CD8-positive, alpha-beta memory T cell (primary cell): ENCODE measurements at regions not wholly inside any gene's neighbourhood (a gene's known extent, or its start where the extent isn't known, plus 50 kb on each side); places are given as distances from the start of the nearest gene placed in this dataset.
A peak's percentile ranks its signal among the peaks of the same experiment; 100 is the strongest.
"Not testable (repeated sequence)": the region's sequence is repeated elsewhere in the genome, so short reads cannot be mapped to it uniquely, and the experiment has no call there.

Source experiments
- CTCF ChIA-PET: fragments of 350-600 bp; sonication (Branson Sonifier 250); formaldehyde crosslinking; loops from one replicate; lab custom pipeline; 2021; ENCODE audit warnings: antibody characterized with exemption; lab: Charles Lee
- POLR2A ChIA-PET: fragments of 350-600 bp; sonication (Branson Sonifier 250); formaldehyde crosslinking; loops from one replicate; lab custom pipeline; 2021; ENCODE audit warnings: antibody characterized with exemption; lab: Charles Lee
- DNase-seq, 5 donors: peaks; one replicate each; pipeline versions ENCODE4 v3.0.0 to v3.0.0-alpha.2; 2020 to 2022; ENCODE audit warnings: mixed read lengths in 1 of 5
- H3K27ac ChIP-seq: one replicate; pipeline ENCODE4 v1.7.0; 2013; ENCODE audit warnings: low read depth, mild to moderate bottlenecking, low read length, moderate library complexity
- H3K27me3 ChIP-seq: 2 replicates; pipeline ENCODE4 v1.7.0; 2013; ENCODE audit warnings: low read length, mild to moderate bottlenecking; ENCODE audit not compliant: insufficient read depth, poor library complexity, severe bottlenecking
- H3K36me3 ChIP-seq: 2 replicates; pipeline ENCODE4 v1.7.0; 2013; ENCODE audit warnings: mild to moderate bottlenecking, low read length, moderate library complexity; ENCODE audit not compliant: insufficient read depth
- H3K4me1 ChIP-seq: 2 replicates; pipeline ENCODE4 v1.7.0; 2013; ENCODE audit warnings: mild to moderate bottlenecking, low read length, moderate library complexity; ENCODE audit not compliant: insufficient read depth
- H3K4me3 ChIP-seq: 2 replicates; pipeline ENCODE4 v1.7.0; 2013; ENCODE audit warnings: mild to moderate bottlenecking, low read length
- H3K9me3 ChIP-seq: 2 replicates; pipeline ENCODE4 v1.7.0; 2013; ENCODE audit warnings: mild to moderate bottlenecking, low read length
- H3K27ac Mint-ChIP-seq, 8 donors: one replicate each; pipeline ENCODE4 v1.8.0; 2020 to 2021; ENCODE audit warnings: mixed read lengths in 8 of 8, mild to moderate bottlenecking in 6 of 8, inconsistent platforms in 3 of 8, moderate library complexity in 3 of 8
- H3K27me3 Mint-ChIP-seq, 2 donors: one replicate each; pipeline ENCODE4 v1.8.0; 2020 to 2021; ENCODE audit warnings: mixed read lengths in 2 of 2, mild to moderate bottlenecking in 1 of 2, moderate library complexity in 1 of 2
- H3K36me3 Mint-ChIP-seq, 3 donors: one replicate each; pipeline ENCODE4 v1.8.0; 2020 to 2021; ENCODE audit warnings: mixed read lengths in 3 of 3, inconsistent platforms in 1 of 3, mild to moderate bottlenecking in 1 of 3
- H3K4me1 Mint-ChIP-seq, 3 donors: one replicate each; pipeline ENCODE4 v1.8.0; 2020 to 2021; ENCODE audit warnings: mixed read lengths in 3 of 3, inconsistent platforms in 1 of 3, mild to moderate bottlenecking in 1 of 3
- H3K4me3 Mint-ChIP-seq, 7 donors: one replicate each; pipeline ENCODE4 v1.8.0; 2020 to 2021; ENCODE audit warnings: mixed read lengths in 7 of 7, mild to moderate bottlenecking in 6 of 7, moderate library complexity in 4 of 7, inconsistent platforms in 2 of 7
- H3K9me3 Mint-ChIP-seq, 5 donors: one replicate each; pipeline ENCODE4 v1.8.0; 2020 to 2022; ENCODE audit warnings: mixed read lengths in 5 of 5, mild to moderate bottlenecking in 3 of 5, moderate library complexity in 2 of 5, inconsistent platforms in 1 of 5

DNA sequence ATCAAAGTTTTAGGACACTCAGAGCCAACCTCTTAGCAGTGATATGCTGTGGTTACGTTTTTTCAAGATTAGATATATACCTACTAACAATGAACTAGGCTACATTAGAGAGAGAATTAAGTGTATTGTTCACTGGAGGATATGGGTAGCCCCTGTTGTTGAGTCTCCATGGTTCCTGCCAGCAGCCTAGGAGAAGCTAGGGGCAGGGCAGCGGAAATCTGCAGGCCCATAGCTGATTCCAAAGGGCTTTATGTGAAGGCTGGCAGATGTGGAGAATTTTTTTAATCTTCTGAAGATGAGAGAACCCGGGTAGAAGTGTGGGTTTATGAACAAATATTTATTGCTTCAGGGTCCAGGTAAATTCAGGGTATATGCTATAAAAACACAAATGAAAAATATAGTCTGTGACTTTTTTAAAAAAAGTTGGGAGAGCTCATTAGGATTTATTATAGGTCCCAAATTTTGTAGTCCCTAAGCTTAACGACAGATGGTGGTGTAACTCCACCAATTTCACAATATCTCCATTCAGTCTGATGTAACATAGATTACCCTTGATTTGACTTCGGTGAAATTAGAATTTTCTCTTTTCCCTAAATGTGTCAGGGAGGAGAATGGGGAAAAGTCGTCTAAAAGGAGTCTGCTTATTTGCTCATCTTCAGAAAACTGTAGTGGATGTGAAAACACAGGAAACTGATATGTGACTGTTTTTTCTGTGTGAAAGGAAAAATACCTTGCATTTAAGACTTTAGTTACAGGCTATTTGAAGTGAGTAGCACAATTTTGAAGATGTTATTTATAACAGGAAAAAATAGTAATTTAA, 163.0 kb upstream of the PPP1R3A start:
- DNase-seq, result no peak
- Mint-ChIP-seq H3K4me3 (peak overlapping the region in 1 of 7 donors; percentile 65), H3K27me3 (peaks cover 58 to 70% of the 10 kb centered on the region in 2 donors), H3K36me3 (no peaks in the 10 kb centered on the region), H3K4me1 (peaks cover 31 to 44% (median 37%) of the 10 kb centered on the region in 3 donors), H3K27ac (no peak overlapping the region), H3K9me3 (peaks cover 0 to 4% (median 0%) of the 10 kb centered on the region in 5 donors)
- Histone ChIP-seq H3K4me1 (peaks cover 8% of the 10 kb centered on the region), H3K36me3 (no peaks in the 10 kb centered on the region), H3K4me3 (no peak overlapping the region), H3K27ac (no peak overlapping the region), H3K9me3 (no peaks in the 10 kb centered on the region), H3K27me3 (peaks cover 25% of the 10 kb centered on the region)
- ChIA-PET POLR2A (no interaction called here), CTCF (interaction anchor here (0.9 kb wide), 1 partner anchor 786 kb away, joined by 4 read pairs; no protein-coding TSS in a partner anchor)

DNA sequence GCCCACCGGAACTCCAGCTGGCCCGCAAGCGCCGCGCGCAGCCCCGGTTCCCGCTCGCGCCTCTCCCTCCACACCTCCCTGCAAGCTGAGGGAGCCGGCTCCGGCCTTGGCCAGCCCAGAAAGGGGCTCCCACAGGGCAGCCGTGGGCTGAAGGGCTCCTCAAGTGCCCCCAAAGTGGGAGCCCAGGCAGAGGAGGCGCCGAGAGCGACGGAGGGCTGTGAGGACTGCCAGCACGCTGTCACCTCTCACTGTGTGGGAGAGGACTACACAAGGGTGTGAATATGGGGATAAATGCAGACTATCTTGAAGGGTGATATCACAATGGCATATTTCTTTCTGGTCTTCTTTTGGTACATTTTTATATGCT, 158.3 kb upstream of the PPP1R3A start:
- H3K27me3 ChIP-seq, H3K4me1 ChIP-seq, CTCF ChIA-PET, H3K36me3 ChIP-seq, H3K36me3 Mint-ChIP-seq, H3K27ac ChIP-seq, H3K4me1 Mint-ChIP-seq, DNase-seq, H3K4me3 ChIP-seq, H3K9me3 ChIP-seq, H3K9me3 Mint-ChIP-seq, H3K27ac Mint-ChIP-seq, POLR2A ChIA-PET, H3K4me3 Mint-ChIP-seq: not testable (repeated sequence)
- peaks cover 22 to 51% of the 10 kb centered on the region in 2 donors for H3K27me3 Mint-ChIP-seq

DNA sequence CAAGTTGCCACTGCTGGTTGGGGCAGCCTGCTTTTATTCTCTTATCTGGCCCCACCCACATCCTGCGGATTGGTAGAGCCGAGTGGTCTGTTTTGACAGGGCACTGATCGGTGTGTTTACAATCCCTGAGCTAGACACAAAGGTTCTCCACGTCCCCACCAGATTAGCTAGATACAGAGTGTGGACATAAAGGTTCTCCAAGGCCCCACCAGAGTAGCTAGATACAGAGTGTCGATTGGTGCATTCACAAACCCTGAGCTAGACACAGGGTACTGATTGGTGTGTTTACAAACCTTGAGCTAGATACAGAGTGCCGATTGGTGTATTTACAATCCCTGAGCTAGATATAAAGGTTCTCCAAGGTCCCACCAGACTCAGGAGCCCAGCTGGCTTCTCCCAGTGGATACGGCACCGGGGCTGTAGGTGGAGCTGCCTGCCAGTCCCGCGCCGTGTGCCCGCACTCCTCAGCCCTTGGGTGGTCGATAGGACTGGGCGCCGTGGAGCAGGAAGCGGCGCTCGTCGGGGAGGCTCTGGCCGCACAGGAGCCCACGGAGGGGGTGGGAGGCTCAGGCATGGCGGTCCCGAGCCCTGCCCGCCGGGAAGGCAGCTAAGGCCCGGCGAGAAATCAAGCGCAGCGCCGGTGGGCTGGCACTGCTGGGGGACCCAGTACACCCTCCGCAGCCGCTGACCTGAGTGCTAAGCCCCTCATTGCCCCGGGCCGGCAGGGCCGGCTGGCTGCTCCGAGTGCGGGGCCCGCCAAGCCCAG, 157.8 kb upstream of the PPP1R3A start:
- H3K4me3 ChIP-seq, H3K4me1 ChIP-seq, CTCF ChIA-PET, H3K9me3 Mint-ChIP-seq, H3K4me3 Mint-ChIP-seq, H3K4me1 Mint-ChIP-seq, H3K27ac Mint-ChIP-seq, H3K27me3 ChIP-seq, H3K27ac ChIP-seq, POLR2A ChIA-PET, H3K36me3 Mint-ChIP-seq, H3K9me3 ChIP-seq, H3K36me3 ChIP-seq, DNase-seq: not testable (repeated sequence)
- peaks cover 16 to 49% of the 10 kb centered on the region in 2 donors for H3K27me3 Mint-ChIP-seq

DNA sequence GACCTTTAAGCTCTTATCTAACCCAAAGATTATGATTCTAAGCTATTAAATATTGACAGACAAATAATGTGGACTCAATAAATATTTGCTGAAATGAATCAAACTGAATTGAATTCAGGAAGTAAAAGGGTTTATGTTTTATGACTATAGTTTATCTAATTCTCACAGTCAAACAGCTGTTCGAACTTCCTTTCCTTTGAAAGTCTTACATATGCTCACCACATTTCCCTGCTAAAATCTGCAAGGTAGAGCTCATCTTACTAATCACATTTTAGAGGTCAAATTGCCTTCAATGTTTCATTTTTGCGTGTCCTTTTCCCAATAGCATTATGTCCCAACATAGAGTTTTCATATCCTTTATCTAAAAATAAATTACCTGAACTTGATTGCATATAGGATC, 154.9 kb upstream of the PPP1R3A start:
- Histone ChIP-seq H3K9me3 (no peaks in the 10 kb centered on the region), H3K36me3 (no peaks in the 10 kb centered on the region), H3K27ac (no peak overlapping the region), H3K4me3 (no peak overlapping the region), H3K27me3 (no peaks in the 10 kb centered on the region), H3K4me1 (no peaks in the 10 kb centered on the region)
- ChIA-PET CTCF (no interaction called here), POLR2A (no interaction called here)
- no peaks in the 10 kb centered on the region for H3K4me1 Mint-ChIP-seq
- H3K9me3 Mint-ChIP-seq, result no peaks in the 10 kb centered on the region
- H3K36me3 Mint-ChIP-seq, result no peaks in the 10 kb centered on the region
- H3K27me3 Mint-ChIP-seq, result peaks cover 2 to 30% of the 10 kb centered on the region in 2 donors
- DNase-seq, result no peak
- H3K4me3 Mint-ChIP-seq, result no peak overlapping the region
- H3K27ac Mint-ChIP-seq, result no peak overlapping the region

DNA sequence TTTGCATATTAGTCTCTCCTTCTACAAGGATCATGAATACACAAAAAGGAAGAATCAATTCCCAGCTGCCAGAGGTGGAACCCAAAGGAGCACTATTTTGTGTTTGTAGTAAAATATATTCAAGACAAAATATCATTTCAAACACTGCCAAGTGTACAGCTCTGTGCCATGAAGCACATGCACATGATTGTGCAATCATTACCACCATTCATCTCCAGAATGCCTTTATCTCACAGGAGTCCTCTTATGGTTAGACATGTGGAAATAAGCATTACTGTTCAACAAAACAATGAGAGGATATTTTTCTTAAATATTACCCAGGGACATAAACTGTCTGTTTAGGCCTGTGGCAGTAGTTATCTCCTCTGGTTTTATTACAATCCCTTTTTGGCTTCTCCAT, 151.4 kb upstream of the PPP1R3A start:
- no peak for DNase-seq
- no peaks in the 10 kb centered on the region for H3K9me3 ChIP-seq
- no peak overlapping the region for H3K4me3 ChIP-seq
- no peaks in the 10 kb centered on the region for H3K27me3 ChIP-seq
- Mint-ChIP-seq H3K27ac (no peak overlapping the region), H3K36me3 (no peaks in the 10 kb centered on the region), H3K27me3 (peaks cover 2 to 27% of the 10 kb centered on the region in 2 donors), H3K4me1 (no peaks in the 10 kb centered on the region), H3K9me3 (no peaks in the 10 kb centered on the region), H3K4me3 (no peak overlapping the region)
- H3K27ac ChIP-seq, result no peak overlapping the region
- ChIA-PET CTCF (no interaction called here), POLR2A (no interaction called here)
- H3K4me1 ChIP-seq, result no peaks in the 10 kb centered on the region
- H3K36me3 ChIP-seq, result no peaks in the 10 kb centered on the region

DNA sequence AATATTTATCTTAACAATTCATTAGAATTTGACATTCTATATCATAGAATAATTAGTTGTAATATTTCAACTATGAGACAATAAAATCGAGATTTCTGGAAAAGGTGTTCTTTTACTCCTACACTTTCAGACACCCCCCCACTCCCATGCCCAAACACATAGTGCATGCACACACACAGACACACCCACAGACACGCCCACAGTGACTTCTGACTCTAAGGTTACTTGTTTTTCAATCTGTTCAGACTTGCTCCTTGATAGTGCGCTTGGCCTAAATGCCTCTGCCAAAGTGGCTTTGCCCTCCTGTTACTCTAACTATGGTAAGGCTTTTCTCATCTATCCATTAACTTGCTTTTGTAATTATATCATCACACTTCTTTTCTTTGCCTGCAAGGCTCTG, 144.0 kb upstream of the PPP1R3A start:
- Mint-ChIP-seq H3K4me3 (no peak overlapping the region), H3K4me1 (no peaks in the 10 kb centered on the region), H3K36me3 (no peaks in the 10 kb centered on the region), H3K27ac (no peak overlapping the region), H3K27me3 (peaks cover 2 to 15% of the 10 kb centered on the region in 2 donors), H3K9me3 (no peaks in the 10 kb centered on the region)
- no peaks in the 10 kb centered on the region for H3K27me3 ChIP-seq
- CTCF ChIA-PET, result no interaction called here
- POLR2A ChIA-PET, result no interaction called here
- no peaks in the 10 kb centered on the region for H3K36me3 ChIP-seq
- H3K9me3 ChIP-seq, result no peaks in the 10 kb centered on the region
- no peak for DNase-seq
- no peak overlapping the region for H3K27ac ChIP-seq
- no peaks in the 10 kb centered on the region for H3K4me1 ChIP-seq
- H3K4me3 ChIP-seq, result no peak overlapping the region

DNA sequence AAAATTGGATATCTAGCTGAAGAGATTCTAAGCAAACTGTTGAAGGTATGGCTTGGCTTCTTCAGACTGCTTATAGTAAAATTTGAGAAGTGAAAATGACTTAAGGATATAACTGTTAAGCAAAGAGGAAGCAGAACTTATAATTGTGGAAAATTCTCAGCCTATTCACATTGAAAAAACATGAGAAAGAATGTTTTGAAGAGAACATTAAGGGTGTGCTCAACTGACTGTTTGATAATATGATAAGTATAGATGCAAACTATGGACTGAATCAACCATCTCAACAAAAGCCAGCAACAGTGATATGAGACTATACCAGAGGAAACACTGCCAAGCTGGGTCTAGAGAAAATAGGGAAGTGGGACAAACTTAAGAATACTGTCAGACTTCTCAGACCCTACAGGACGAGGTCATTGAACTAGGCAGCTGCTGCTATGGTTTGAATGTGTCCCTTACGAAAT, 133.1 kb upstream of the PPP1R3A start:
- Histone ChIP-seq H3K4me3 (no peak overlapping the region), H3K9me3 (no peaks in the 10 kb centered on the region), H3K27ac (no peak overlapping the region), H3K27me3 (no peaks in the 10 kb centered on the region), H3K36me3 (no peaks in the 10 kb centered on the region), H3K4me1 (no peaks in the 10 kb centered on the region)
- Mint-ChIP-seq H3K27me3 (peaks cover 4 to 20% of the 10 kb centered on the region in 2 donors), H3K4me3 (no peak overlapping the region), H3K36me3 (peaks cover 0 to 5% (median 3%) of the 10 kb centered on the region in 3 donors), H3K4me1 (peaks cover 9 to 26% (median 21%) of the 10 kb centered on the region in 3 donors), H3K9me3 (peaks cover 0 to 5% (median 3%) of the 10 kb centered on the region in 5 donors), H3K27ac (no peak overlapping the region)
- ChIA-PET CTCF (no interaction called here), POLR2A (no interaction called here)
- no peak for DNase-seq

DNA sequence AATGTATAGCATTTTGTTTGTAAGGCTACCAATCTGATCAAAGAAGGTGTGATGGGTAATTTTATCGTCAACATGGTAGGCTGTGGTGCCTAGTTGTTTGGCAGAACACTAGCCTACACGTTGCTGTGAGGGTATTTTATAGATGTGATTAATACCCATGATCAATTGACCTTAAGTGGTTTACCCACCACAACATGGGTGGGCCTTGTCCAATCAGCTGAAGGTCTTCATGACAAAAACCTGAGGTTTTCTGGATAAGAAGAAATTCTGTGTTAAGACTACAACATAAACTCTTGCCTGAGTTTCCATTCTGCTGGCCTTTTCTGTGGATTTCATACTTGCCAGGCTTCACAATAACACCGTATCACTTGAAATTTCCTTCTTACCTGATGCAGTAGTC, 131.8 kb upstream of the PPP1R3A start:
- H3K9me3 Mint-ChIP-seq, result no peaks in the 10 kb centered on the region
- Histone ChIP-seq H3K27me3 (no peaks in the 10 kb centered on the region), H3K4me3 (no peak overlapping the region), H3K36me3 (no peaks in the 10 kb centered on the region), H3K4me1 (no peaks in the 10 kb centered on the region), H3K9me3 (no peaks in the 10 kb centered on the region), H3K27ac (no peak overlapping the region)
- H3K4me1 Mint-ChIP-seq, result peaks cover 12 to 26% (median 24%) of the 10 kb centered on the region in 3 donors
- peaks cover 0 to 14% of the 10 kb centered on the region in 2 donors for H3K27me3 Mint-ChIP-seq
- no peak overlapping the region for H3K27ac Mint-ChIP-seq
- ChIA-PET POLR2A (no interaction called here), CTCF (no interaction called here)
- no peak for DNase-seq
- H3K36me3 Mint-ChIP-seq, result peaks cover 0 to 5% (median 3%) of the 10 kb centered on the region in 3 donors
- H3K4me3 Mint-ChIP-seq, result no peak overlapping the region
